ENCODE measurements at regions not wholly inside any gene's neighbourhood (a gene's known extent, or its start where the extent isn't known, plus 50 kb on each side); places are given as distances from the start of the nearest gene placed in this dataset.

- no peak overlapping the region for H3K27ac Mint-ChIP-seq (ENCODE audit: unreplicated experiment)
- CTCF ChIA-PET, result no interaction called here
- peaks cover 2% of the 10 kb centered on the region for H3K9me3 Mint-ChIP-seq (ENCODE audit: low read depth, unreplicated experiment)
- no peak overlapping the region for H3K4me3 Mint-ChIP-seq (ENCODE audit: low read depth, unreplicated experiment)
- intact Hi-C loops (cut with micrococcal nuclease; ENCODE audit: unreplicated experiment), result no loop called here
- no peaks in the 10 kb centered on the region for H3K4me1 Mint-ChIP-seq (ENCODE audit: low read depth, unreplicated experiment)
- no peak for DNase-seq
- no peaks in the 10 kb centered on the region for H3K27me3 Mint-ChIP-seq (ENCODE audit: unreplicated experiment)
- TF ChIP-seq, protein P1, sequence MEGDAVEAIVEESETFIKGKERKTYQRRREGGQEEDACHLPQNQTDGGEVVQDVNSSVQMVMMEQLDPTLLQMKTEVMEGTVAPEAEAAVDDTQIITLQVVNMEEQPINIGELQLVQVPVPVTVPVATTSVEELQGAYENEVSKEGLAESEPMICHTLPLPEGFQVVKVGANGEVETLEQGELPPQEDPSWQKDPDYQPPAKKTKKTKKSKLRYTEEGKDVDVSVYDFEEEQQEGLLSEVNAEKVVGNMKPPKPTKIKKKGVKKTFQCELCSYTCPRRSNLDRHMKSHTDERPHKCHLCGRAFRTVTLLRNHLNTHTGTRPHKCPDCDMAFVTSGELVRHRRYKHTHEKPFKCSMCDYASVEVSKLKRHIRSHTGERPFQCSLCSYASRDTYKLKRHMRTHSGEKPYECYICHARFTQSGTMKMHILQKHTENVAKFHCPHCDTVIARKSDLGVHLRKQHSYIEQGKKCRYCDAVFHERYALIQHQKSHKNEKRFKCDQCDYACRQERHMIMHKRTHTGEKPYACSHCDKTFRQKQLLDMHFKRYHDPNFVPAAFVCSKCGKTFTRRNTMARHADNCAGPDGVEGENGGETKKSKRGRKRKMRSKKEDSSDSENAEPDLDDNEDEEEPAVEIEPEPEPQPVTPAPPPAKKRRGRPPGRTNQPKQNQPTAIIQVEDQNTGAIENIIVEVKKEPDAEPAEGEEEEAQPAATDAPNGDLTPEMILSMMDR (IDR thresholded peaks at IDR 0.05; ENCODE audit: unreplicated experiment), result no peak
- no peaks in the 10 kb centered on the region for H3K36me3 Mint-ChIP-seq (ENCODE audit: insufficient read depth, unreplicated experiment)
- no TSS peak for BruUV-seq (replicated peaks)
Observed at GRCh38 chr11:28417601-28418323, 309.6 kb downstream of the METTL15 start.

GRCh38 chr11:28412029-28412428, 303.8 kb downstream of the METTL15 start:
- Mint-ChIP-seq H3K4me3 (ENCODE audit: low read depth, unreplicated experiment) (no peak overlapping the region), H3K27ac (ENCODE audit: unreplicated experiment) (no peak overlapping the region), H3K27me3 (ENCODE audit: unreplicated experiment) (no peaks in the 10 kb centered on the region), H3K9me3 (ENCODE audit: low read depth, unreplicated experiment) (no peaks in the 10 kb centered on the region), H3K36me3 (ENCODE audit: insufficient read depth, unreplicated experiment) (no peaks in the 10 kb centered on the region), H3K4me1 (ENCODE audit: low read depth, unreplicated experiment) (no peaks in the 10 kb centered on the region)
- no peak for DNase-seq
- TF ChIP-seq, protein P1 (IDR thresholded peaks at IDR 0.05; ENCODE audit: unreplicated experiment), result no peak
- intact Hi-C loops (cut with micrococcal nuclease; ENCODE audit: unreplicated experiment), result no loop called here
- CTCF ChIA-PET, result no interaction called here
- no TSS peak for BruUV-seq (replicated peaks)

GRCh38 chr11:28401446-28401845, 293.3 kb downstream of the METTL15 start:
- CTCF ChIA-PET, result no interaction called here
- no peaks in the 10 kb centered on the region for H3K36me3 Mint-ChIP-seq (ENCODE audit: insufficient read depth, unreplicated experiment)
- H3K4me3 Mint-ChIP-seq (ENCODE audit: low read depth, unreplicated experiment), result no peak overlapping the region
- intact Hi-C loops (cut with micrococcal nuclease; ENCODE audit: unreplicated experiment), result no loop called here
- DNase-seq, result no peak
- no TSS peak for BruUV-seq (replicated peaks)
- peaks cover 3% of the 10 kb centered on the region for H3K4me1 Mint-ChIP-seq (ENCODE audit: low read depth, unreplicated experiment)
- no peaks in the 10 kb centered on the region for H3K9me3 Mint-ChIP-seq (ENCODE audit: low read depth, unreplicated experiment)
- TF ChIP-seq, protein P1 (IDR thresholded peaks at IDR 0.05; ENCODE audit: unreplicated experiment), result no peak
- no peak overlapping the region for H3K27ac Mint-ChIP-seq (ENCODE audit: unreplicated experiment)
- H3K27me3 Mint-ChIP-seq (ENCODE audit: unreplicated experiment), result no peaks in the 10 kb centered on the region

DNA sequence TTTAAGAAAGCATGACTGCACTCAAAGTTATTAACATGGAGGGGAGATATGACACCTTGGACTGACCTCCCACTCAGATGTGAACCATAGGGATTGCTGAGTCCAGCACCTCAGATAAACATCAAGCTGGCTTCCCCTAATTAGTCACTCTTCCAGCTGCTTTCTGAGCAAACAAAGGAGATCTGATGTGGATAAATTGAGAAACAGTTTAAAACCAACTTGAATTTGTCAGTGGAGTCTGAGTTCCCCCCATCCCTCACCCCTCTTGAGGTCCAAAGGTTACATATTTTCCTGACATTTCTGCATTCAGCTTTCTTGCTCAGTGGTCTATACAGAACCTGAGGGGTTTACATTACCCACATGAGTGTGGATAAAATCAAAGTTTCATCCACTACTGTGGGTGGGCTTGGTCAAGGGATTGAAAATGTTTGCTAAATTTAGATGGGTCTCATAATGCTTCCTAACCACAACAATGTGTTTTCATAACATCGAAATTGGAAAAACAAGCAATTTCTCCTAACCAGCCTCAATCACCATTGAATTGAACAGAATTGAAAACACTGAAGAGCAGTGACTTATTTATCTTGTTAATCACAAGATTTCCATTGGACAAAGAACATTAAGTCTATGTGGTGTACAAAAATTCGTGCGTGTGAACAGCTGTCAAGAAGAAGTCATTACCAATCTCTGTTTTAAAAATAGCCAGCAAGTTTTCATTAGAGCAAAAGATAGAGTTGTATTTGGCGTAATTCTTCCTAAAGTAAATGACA, 292.3 kb downstream of the METTL15 start:
- no peaks in the 10 kb centered on the region for H3K27me3 Mint-ChIP-seq (ENCODE audit: unreplicated experiment)
- no peaks in the 10 kb centered on the region for H3K36me3 Mint-ChIP-seq (ENCODE audit: insufficient read depth, unreplicated experiment)
- CTCF ChIA-PET, result no interaction called here
- no TSS peak for BruUV-seq (replicated peaks)
- no peaks in the 10 kb centered on the region for H3K4me1 Mint-ChIP-seq (ENCODE audit: low read depth, unreplicated experiment)
- intact Hi-C loops (cut with micrococcal nuclease; ENCODE audit: unreplicated experiment), result no loop called here
- no peak for DNase-seq
- peaks cover 2% of the 10 kb centered on the region for H3K9me3 Mint-ChIP-seq (ENCODE audit: low read depth, unreplicated experiment)
- no peak overlapping the region for H3K4me3 Mint-ChIP-seq (ENCODE audit: low read depth, unreplicated experiment)
- no peak overlapping the region for H3K27ac Mint-ChIP-seq (ENCODE audit: unreplicated experiment)
- TF ChIP-seq, protein P1 (IDR thresholded peaks at IDR 0.05; ENCODE audit: unreplicated experiment), result no peak

All from Calu3 (cell line).